ENCODE measurements at regions not wholly inside any gene's neighbourhood (a gene's known extent, or its start where the extent isn't known, plus 50 kb on each side); places are given as distances from the start of the nearest gene placed in this dataset.

DNA sequence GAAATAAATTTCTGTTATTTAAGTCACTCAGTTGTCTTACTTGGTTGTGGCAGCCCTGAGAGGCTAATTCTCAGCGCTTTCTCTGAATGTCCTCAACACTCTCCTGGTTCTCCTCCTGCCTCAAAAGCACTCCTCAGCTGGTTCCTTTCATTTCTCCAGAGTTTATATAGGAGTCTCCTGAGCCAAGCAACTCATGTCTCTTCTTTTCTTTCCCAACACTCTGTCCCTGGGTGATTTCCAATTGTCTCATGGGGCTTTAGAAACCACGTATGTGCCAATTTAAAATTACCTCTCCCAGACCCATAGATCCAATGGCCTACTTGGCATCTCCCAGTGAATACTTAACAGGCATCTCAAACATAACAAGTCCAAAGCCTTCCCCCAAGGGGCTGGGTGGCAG lies 184.3 kb downstream of the TTC32 start:
- no peak for DNase-seq

- DNase-seq, result no peak
Measured at GRCh38 chr2:19714926-19715325, 186.9 kb downstream of the TTC32 start.

GRCh38 chr2:19712850-19713249 lies 188.9 kb downstream of the TTC32 start:
- DNase-seq, result no peak

GRCh38 chr2:19711470-19712372 lies 190.1 kb downstream of the TTC32 start:
- peak; percentile 99 for DNase-seq

GRCh38 chr2:19710230-19710629 lies 191.6 kb downstream of the TTC32 start:
- no peak for DNase-seq

DNA sequence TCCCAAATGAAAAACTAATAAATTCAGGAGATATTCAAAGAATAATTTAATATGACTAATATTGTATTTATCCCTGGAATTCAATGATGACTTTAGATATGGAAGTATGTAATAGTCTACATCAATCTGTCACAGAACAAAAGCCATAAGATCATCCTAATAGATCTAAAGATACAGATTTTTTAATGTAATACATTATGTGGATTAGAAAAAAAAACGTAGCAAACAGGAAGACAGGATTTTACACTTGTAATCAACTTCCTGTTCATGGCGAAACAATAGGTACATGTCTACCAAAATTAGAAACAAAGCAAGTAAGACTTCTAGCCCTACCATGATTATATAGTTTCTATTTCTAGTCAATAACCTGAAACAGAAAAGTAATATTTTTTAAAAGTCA lies 192.2 kb downstream of the TTC32 start:
- no peak for DNase-seq

GRCh38 chr2:19708776-19709175 lies 193.0 kb downstream of the TTC32 start:
- DNase-seq, result no peak

GRCh38 chr2:19706332-19706731 lies 195.5 kb downstream of the TTC32 start:
- DNase-seq, result no peak

GRCh38 chr2:19702267-19702666 lies 199.5 kb downstream of the TTC32 start:
- no peak for DNase-seq

- no peak for DNase-seq
Measured at GRCh38 chr2:19700861-19701585, 200.8 kb downstream of the TTC32 start.

DNA sequence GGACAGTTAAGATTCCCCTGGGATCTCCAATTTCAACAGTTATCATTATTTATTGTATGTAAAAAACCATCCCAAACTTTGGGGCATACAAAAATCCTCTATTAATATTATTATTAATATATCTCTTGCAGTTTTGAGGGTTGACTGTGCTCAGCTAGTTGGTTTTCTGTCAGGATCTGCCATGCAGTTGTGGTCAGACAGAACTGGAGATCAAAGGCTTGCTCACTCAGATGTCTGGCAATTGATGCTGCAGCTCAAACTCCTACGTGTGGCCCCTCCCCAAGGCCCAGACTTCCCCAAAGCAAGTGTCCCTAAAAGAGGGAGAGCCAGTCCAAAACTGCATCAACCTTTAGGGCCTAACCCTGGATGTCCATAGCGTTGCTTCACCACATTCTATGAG lies 204.7 kb downstream of the TTC32 start:
- no peak for DNase-seq

DNA sequence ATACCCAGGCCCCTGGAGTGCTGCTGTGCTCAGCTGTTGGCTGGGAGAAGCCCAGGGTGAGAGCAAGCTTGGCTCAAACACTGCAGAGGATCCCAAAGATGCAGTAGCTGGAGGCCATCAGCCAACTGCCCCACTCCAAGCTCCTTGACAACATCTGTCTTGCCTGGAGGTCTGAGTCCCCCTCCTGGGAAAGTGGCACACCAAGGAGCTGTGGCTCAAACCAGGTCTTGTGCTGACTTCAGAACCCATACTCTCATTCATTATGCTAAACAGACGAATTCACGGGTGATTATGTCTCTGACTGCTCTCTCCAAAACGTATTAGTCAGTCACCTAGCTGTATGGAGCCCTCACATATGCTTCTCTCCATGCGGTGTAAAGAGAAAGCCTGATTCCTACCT lies 206.1 kb downstream of the TTC32 start:
- peak; percentile 15 for DNase-seq

DNA sequence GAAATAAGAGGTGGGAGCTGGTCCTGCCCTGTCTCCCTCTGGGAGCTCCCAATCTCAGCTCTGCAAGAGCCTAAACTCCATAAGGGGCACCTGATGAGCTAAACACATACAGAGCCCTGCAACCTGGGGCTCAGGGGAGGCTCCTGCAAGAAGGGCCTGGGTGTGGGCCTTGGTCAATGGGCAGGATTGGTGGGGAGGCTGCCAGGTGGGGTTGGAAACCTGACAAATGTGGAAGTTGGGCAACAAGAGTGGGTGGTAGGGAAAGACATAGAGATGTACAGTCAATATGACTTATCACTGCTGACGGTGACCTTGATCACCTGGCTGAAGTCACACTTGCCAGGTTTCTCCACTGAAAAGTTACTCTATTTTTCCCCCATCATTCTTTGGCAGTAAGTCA lies 209.9 kb downstream of the TTC32 start:
- no peak for DNase-seq

- DNase-seq, result no peak
Measured at GRCh38 chr2:19690429-19690828, 211.4 kb downstream of the TTC32 start.

DNA sequence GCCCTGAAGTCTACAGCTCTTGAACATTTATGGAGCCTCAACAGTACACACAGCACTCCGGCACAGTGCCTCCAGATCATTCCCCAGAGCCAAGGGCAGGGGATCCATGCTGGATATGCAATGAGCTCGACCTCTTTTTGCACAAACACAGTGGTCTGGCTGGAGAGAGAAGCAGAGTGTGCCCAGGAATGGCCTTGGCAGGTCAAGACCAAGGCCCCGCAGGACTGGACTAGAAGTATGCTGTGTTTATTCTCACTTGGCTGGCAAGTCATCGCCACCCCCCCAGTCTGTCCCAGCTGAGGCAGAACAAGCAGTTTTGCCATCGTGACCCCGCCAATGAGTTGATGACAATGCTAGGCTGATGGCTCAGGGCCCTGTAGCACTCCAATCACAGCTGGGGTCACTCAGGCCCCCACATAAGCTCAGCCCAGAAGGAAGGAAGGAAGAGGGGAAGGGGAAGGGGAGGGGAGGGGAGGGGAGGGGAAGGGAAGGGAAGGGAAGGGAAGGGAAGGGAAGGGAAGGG lies 212.1 kb downstream of the TTC32 start:
- no peak for DNase-seq

DNA sequence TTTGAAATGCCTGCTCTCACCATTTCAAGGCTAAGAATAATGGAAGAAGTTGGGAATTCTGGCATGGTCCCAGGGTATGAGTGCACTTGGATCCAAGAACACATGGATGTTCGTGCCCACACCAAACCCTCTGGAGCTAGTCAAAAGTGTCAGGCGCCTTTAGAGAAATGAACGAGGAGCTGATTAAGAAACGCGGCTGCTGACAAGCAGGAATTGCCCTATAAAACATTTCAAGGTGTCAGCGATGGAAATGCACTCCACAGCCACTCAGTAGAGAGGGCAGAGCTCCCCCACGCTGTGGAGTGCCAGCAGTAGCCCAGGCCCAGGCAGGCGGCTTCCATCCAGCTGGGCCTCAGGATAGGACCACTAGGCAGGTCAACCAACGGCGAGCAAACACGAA lies 213.7 kb downstream of the TTC32 start:
- no peak for DNase-seq

GRCh38 chr2:19687017-19687659 lies 214.6 kb downstream of the TTC32 start:
- no peak for DNase-seq

DNA sequence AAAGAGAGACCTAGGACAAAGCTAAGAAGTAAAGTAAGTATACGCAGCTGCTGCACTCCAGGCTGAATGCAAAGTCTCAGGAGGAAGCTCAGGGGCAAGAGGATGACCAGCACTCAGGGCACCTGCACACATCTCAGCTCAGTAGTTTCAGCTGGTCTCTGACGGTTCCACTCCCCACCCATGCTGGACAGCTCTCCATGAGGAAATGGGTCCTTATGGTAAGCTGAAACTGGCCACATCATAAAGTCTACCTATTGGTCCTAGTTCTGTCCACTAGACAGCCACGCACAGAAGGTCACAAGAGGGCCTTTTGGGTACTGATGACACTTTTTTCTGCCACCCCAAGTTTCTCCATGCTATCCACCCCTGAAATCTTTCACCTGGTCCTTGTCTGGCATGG lies 215.3 kb downstream of the TTC32 start:
- DNase-seq, result no peak

- DNase-seq, result no peak
Measured at GRCh38 chr2:19685731-19686130, 216.1 kb downstream of the TTC32 start.

DNA sequence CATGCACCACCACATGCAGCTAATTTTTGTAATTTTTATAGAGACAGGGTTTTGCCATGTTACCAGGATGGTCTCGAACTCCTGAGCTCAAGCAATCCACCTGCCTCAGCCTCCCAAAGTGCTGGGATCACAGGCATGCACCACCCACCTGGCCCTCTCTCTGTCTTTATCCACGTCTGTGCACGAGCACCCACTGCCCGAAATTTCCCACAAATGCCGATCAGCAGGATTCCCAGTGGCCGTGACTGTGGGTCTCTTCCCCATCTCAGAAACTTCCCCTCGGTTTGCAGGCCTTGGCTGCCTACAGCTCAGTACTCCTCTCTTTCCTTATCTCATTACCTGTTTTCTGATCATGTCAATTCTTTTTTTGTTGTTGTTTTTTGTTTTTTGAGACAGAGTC lies 217.3 kb downstream of the TTC32 start:
- no peak for DNase-seq

DNA sequence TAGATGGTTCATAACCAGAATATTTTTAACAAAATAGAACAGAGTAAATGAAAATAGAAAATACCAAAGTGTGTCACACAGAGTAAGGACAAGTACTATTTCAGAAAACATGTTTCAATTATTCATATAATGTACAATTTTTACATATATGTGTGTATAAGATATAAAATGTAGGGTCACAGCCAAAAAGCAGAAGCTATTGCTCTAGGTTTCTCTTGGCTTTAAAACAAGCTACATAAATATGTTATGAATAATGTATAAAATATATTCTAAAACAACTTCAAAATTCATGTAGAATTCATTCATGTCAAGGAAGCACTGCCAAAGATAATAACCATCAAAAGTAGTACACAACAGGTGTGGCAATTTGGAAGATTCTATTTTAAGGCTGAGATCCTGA lies 218.2 kb downstream of the TTC32 start:
- DNase-seq, result no peak

GRCh38 chr2:19682493-19682892 lies 219.3 kb downstream of the TTC32 start:
- DNase-seq, result no peak
